GM12878 (cell line): ENCODE measurements at regions not wholly inside any gene's neighbourhood (a gene's known extent, or its start where the extent isn't known, plus 50 kb on each side); places are given as distances from the start of the nearest gene placed in this dataset.
A peak's percentile ranks its signal among the peaks of the same experiment; 100 is the strongest.

Experiments used
- ATAC-seq: fragments of 200-7000 bp; cut with Tn5 transposase; 3 replicates; pipeline ENCODE4 v1.9.1; 2020; ENCODE audit warnings: mild to moderate bottlenecking, moderate library complexity
- BruUV-seq: library from RNA; stranded (reverse); fragments of 400-500 nt; replicated peaks from 2 replicates; lab custom pipeline; 2021; lab: Mats Ljungman, UMichigan
- CTCF ChIA-PET: fragments of 300-600 bp; sonication (Branson Sonifier 250); formaldehyde crosslinking; extraction: SDS; loops from one replicate; lab custom pipeline; 2021; ENCODE audit warnings: inconsistent platforms; lab: Yijun Ruan, JAX
- POLR2A ChIA-PET: fragments of 350-600 bp; formaldehyde crosslinking; extraction: SDS; loops from one replicate; lab custom pipeline; 2021; ENCODE audit warnings: inconsistent platforms; lab: Charles Lee
- RAD21 ChIA-PET: fragments of 300-600 bp; sonication (Branson Sonifier 250); formaldehyde crosslinking; loops from one replicate; lab custom pipeline; 2023; ENCODE audit warnings: antibody characterized with exemption; ENCODE audit not compliant: unreplicated experiment; lab: Charles Lee
- SMC1A ChIA-PET: fragments of 300-600 bp; sonication (Branson Sonifier 250); formaldehyde crosslinking; loops from one replicate; lab custom pipeline; 2023; ENCODE audit not compliant: unreplicated experiment, uncharacterized antibody; lab: Charles Lee
- DNase-seq: peaks from one replicate; pipeline ENCODE4 v3.0.0-alpha.2; 2011; ENCODE audit warnings: low read depth, low spot score
- FAIRE-seq: peaks from 3 replicates; lab custom pipeline; 2011; peaks lifted over from hg19 to GRCh38; lab: Jason Lieb, UNC
- H2AFZ ChIP-seq: 2 replicates; pipeline ENCODE4 v1.6.0; 2011; ENCODE audit warnings: low read depth, low read length, control low read depth; ENCODE audit not compliant: control insufficient read depth
- H3K27ac ChIP-seq: 2 replicates; pipeline ENCODE4 v1.5.1; 2011; ENCODE audit warnings: control low read depth; ENCODE audit not compliant: control insufficient read depth, insufficient read depth
- H3K27me3 ChIP-seq, 2 experiments: replicated peaks in 1 of 2; 2 replicates each; pipeline versions ENCODE4 v1.6.0 to v1.6.1; 2011; ENCODE audit warnings: low read length in 1 of 2; ENCODE audit not compliant: control insufficient read depth in 2 of 2, insufficient read depth in 2 of 2
- H3K36me3 ChIP-seq, 2 experiments: 2 replicates each; pipeline ENCODE4 v1.5.1; 2011; ENCODE audit warnings: low read length in 1 of 2; ENCODE audit not compliant: control insufficient read depth in 2 of 2, insufficient read depth in 2 of 2
- H3K4me1 ChIP-seq: 2 replicates; pipeline ENCODE4 v1.6.1; 2011; ENCODE audit warnings: mild to moderate bottlenecking, low read length, moderate library complexity, mixed read lengths; ENCODE audit not compliant: control insufficient read depth, insufficient read depth
- H3K4me2 ChIP-seq: 2 replicates; pipeline ENCODE4 v1.6.0; 2011; ENCODE audit warnings: control low read depth; ENCODE audit not compliant: control insufficient read depth, insufficient read depth
- H3K4me3 ChIP-seq: fragments of 200-600 bp; sonication (generic); 2 replicates; pipeline ENCODE4 v1.5.1; 2016
- H3K79me2 ChIP-seq: 2 replicates; pipeline ENCODE4 v1.6.0; 2011; ENCODE audit warnings: low read length; ENCODE audit not compliant: control insufficient read depth, insufficient read depth
- H3K9ac ChIP-seq: 2 replicates; pipeline ENCODE4 v1.8.0; 2011; ENCODE audit warnings: low read length, control low read depth, mixed read lengths; ENCODE audit not compliant: control insufficient read depth, insufficient read depth
- H3K9me3 ChIP-seq: replicated peaks from 3 replicates; pipeline ENCODE4 v1.5.1; 2011; ENCODE audit warnings: mild to moderate bottlenecking, low read length; ENCODE audit not compliant: control insufficient read depth, insufficient read depth
- H4K20me1 ChIP-seq: 2 replicates; pipeline ENCODE4 v1.6.0; 2011; ENCODE audit not compliant: control insufficient read depth, insufficient read depth
- BCL11A ChIP-seq: IDR thresholded peaks from 2 replicates; pipeline ENCODE4 v1.6.1; 2011; ENCODE audit warnings: low read depth, low read length
- EGR1 ChIP-seq, 2 experiments: IDR thresholded peaks; 1 replicate in 1 of 2; 2 replicates in 1 of 2; pipeline ENCODE4 v1.6.1; 2011 to 2012; ENCODE audit warnings: low read depth in 2 of 2, low read length in 2 of 2, borderline replicate concordance in 1 of 2, mild to moderate bottlenecking in 1 of 2, moderate library complexity in 1 of 2
- ESRRA ChIP-seq: IDR thresholded peaks from 2 replicates; pipeline ENCODE4 v1.6.1; 2012; ENCODE audit warnings: mild to moderate bottlenecking, low read length, improper control_type of control experiment
- MEF2A ChIP-seq: IDR thresholded peaks from 2 replicates; pipeline ENCODE4 v1.6.1; 2011; ENCODE audit warnings: low read depth, mild to moderate bottlenecking, low read length, moderate library complexity; ENCODE audit not compliant: insufficient read depth
- MEF2B ChIP-seq: fragments of 450-650 bp; IDR thresholded peaks from 2 replicates; pipeline ENCODE4 v1.6.1; 2018; ENCODE audit warnings: mild to moderate bottlenecking, moderate library complexity; ENCODE audit not compliant: partially characterized antibody, poor library complexity, severe bottlenecking
- NR2C2 ChIP-seq: IDR thresholded peaks from 2 replicates; pipeline ENCODE4 v1.6.1; 2011; ENCODE audit warnings: borderline replicate concordance, low read depth; ENCODE audit not compliant: control insufficient read depth, insufficient read length
- RCOR1 ChIP-seq: conservative IDR thresholded peaks from 2 replicates; pipeline ENCODE4 v1.6.1; 2012; ENCODE audit warnings: low read depth, low read length, improper control_type of control experiment
- RUNX3 ChIP-seq: IDR thresholded peaks from 2 replicates; pipeline ENCODE4 v1.6.1; 2012; ENCODE audit warnings: low read length, inconsistent platforms
- TARDBP ChIP-seq: IDR thresholded peaks from 2 replicates; pipeline ENCODE4 v1.6.1; 2016; ENCODE audit warnings: borderline replicate concordance
- ZSCAN29 ChIP-seq: fragments of 450-650 bp; IDR thresholded peaks from 2 replicates; pipeline ENCODE4 v1.6.1; 2017; ENCODE audit warnings: mild to moderate bottlenecking, moderate library complexity
- WGBS: methylation state at CpG from one replicate; pipeline ENCODE4 v1.1.6; 2016; ENCODE audit warnings: low lambda C conversion rate; ENCODE audit not compliant: insufficient replicate concordance, insufficient coverage; ENCODE audit errors: missing lambda C conversion rate; 5-methylcytosine and 5-hydroxymethylcytosine counted together
- in situ Hi-C: fragments of 300-500 bp; cut with MboI; formaldehyde crosslinking; loops from 9 replicates; pipeline ENCODE4 v1.14.3; 2018; ENCODE audit warnings: mixed read lengths
- intact Hi-C: fragments of 100-400 bp; cut with micrococcal nuclease; formaldehyde crosslinking; loops from one replicate; pipeline ENCODE4 v1.14.2; 2022; ENCODE audit not compliant: unreplicated experiment
- TF ChIP-seq, protein P1 (sequence below): fragments of 450-650 bp; IDR thresholded peaks from 2 replicates; pipeline ENCODE4 v1.6.1; 2017; ENCODE audit warnings: mild to moderate bottlenecking

- H3K4me2 ChIP-seq = no peak overlapping the region
- WGBS = 15% methylated on average over 5 of the region's 5 CpGs
- ATAC-seq = peak; percentile 70
- POLR2A ChIA-PET = no interaction called here
- no peak overlapping the region for H3K4me3 ChIP-seq
- TF ChIP-seq NR2C2 (no peak), ZSCAN29 (peak; percentile 82), MEF2B (peak; percentile 87), BCL11A (0 out of 2 replicates have a peak, but pooled peaks have one; percentile 3)
- H3K79me2 ChIP-seq = no peaks in the 10 kb centered on the region
- no peak for DNase-seq
- H3K9me3 ChIP-seq = no peaks in the 10 kb centered on the region
- no peaks in the 10 kb centered on the region for H4K20me1 ChIP-seq
- H3K4me1 ChIP-seq = no peaks in the 10 kb centered on the region
- in situ Hi-C loops = no loop called here
- FAIRE-seq = no peak
- no peak overlapping the region for H2AFZ ChIP-seq
- no peak overlapping the region for H3K9ac ChIP-seq
- no peaks in the 10 kb centered on the region for H3K36me3 ChIP-seq
- H3K27ac ChIP-seq = no peak overlapping the region
- SMC1A ChIA-PET = interaction anchor here (0.6 to 0.8 kb wide), 2 partner anchors 13 to 33 kb away, joined by 3 read pairs; no protein-coding TSS in a partner anchor
- intact Hi-C loops = no loop called here
- CTCF ChIA-PET = interaction anchor here (1.1 to 2.3 kb wide), 4 partner anchors 9 to 146 kb away, joined by 3 to 5 read pairs (median 4); no protein-coding TSS in a partner anchor
- H3K27me3 ChIP-seq = no peaks in the 10 kb centered on the region; a peak in 1 of 4 replicates
- BruUV-seq = no TSS peak
- RAD21 ChIA-PET = no interaction called here
These were observed 89.5 kb upstream of the HTATIP2 start for GRCh38 chr11:20274031-20274430.

- Histone ChIP-seq H3K27me3 (peaks cover 0 to 5% of the 10 kb centered on the region in 2 experiments; a peak in 1 of 4 replicates), H3K4me2 (no peak overlapping the region), H3K79me2 (no peaks in the 10 kb centered on the region), H3K27ac (no peak overlapping the region), H4K20me1 (no peaks in the 10 kb centered on the region), H3K9me3 (no peaks in the 10 kb centered on the region), H3K36me3 (no peaks in the 10 kb centered on the region), H3K4me3 (no peak overlapping the region), H3K4me1 (no peaks in the 10 kb centered on the region), H2AFZ (no peak overlapping the region), H3K9ac (no peak overlapping the region)
- SMC1A ChIA-PET = no interaction called here
- DNase-seq (no peak), ATAC-seq (no peak), FAIRE-seq (no peak)
- RAD21 ChIA-PET = no interaction called here
- TF ChIP-seq, protein P1, sequence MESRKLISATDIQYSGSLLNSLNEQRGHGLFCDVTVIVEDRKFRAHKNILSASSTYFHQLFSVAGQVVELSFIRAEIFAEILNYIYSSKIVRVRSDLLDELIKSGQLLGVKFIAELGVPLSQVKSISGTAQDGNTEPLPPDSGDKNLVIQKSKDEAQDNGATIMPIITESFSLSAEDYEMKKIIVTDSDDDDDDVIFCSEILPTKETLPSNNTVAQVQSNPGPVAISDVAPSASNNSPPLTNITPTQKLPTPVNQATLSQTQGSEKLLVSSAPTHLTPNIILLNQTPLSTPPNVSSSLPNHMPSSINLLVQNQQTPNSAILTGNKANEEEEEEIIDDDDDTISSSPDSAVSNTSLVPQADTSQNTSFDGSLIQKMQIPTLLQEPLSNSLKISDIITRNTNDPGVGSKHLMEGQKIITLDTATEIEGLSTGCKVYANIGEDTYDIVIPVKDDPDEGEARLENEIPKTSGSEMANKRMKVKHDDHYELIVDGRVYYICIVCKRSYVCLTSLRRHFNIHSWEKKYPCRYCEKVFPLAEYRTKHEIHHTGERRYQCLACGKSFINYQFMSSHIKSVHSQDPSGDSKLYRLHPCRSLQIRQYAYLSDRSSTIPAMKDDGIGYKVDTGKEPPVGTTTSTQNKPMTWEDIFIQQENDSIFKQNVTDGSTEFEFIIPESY = no peak
- TF ChIP-seq ESRRA (no peak), NR2C2 (no peak), EGR1 (IDR thresholded peaks at IDR 0.05; ENCODE audit: borderline replicate concordance in 1 of 2, low read depth in 2 of 2, low read length in 2 of 2) (no peak), RUNX3 (no peak), TARDBP (no peak), MEF2A (no peak), RCOR1 (no peak)
- CTCF ChIA-PET = no interaction called here
- 9% methylated on average over 3 of the region's 3 CpGs for WGBS
- in situ Hi-C loops (no loop called here), intact Hi-C loops (no loop called here)
- POLR2A ChIA-PET = no interaction called here
- no TSS peak for BruUV-seq
These were observed 101.3 kb upstream of the DBX1 start for GRCh38 chr11:20261526-20261925.
